PFSK-1 (cell line): ENCODE measurements at regions not wholly inside any gene's neighbourhood (a gene's known extent, or its start where the extent isn't known, plus 50 kb on each side); places are given as distances from the start of the nearest gene placed in this dataset.

Experiments used
- FOXP2 ChIP-seq: optimal IDR thresholded peaks from 2 replicates; pipeline ENCODE3; 2011; ENCODE audit warnings: borderline replicate concordance, control low read depth, inconsistent platforms; ENCODE audit not compliant: insufficient read depth; ENCODE audit errors: extremely low read length, extremely low read depth
- POLR2AphosphoS5 ChIP-seq: IDR thresholded peaks from 2 replicates; pipeline ENCODE4 v1.6.1; 2012; ENCODE audit warnings: low read depth, mild to moderate bottlenecking, control low read depth, low read length, moderate library complexity
- SIN3A ChIP-seq: IDR thresholded peaks from 2 replicates; pipeline ENCODE4 v1.6.1; 2012; ENCODE audit warnings: mild to moderate bottlenecking, low read length, moderate library complexity, borderline replicate concordance; ENCODE audit not compliant: insufficient read depth
- TAF1 ChIP-seq: IDR thresholded peaks from 2 replicates; pipeline ENCODE4 v1.6.1; 2012; ENCODE audit warnings: low read length, control low read depth, borderline replicate concordance; ENCODE audit not compliant: insufficient read depth
- TF ChIP-seq, protein P1 (sequence below), 2 experiments: IDR thresholded peaks; 2 replicates each; pipeline versions ENCODE4 v1.6.1 to v1.8.0; 2011 to 2012; ENCODE audit warnings: low read depth in 2 of 2, low read length in 2 of 2, control low read depth in 1 of 2, inconsistent platforms in 1 of 2, mild to moderate bottlenecking in 1 of 2, moderate library complexity in 1 of 2; ENCODE audit not compliant: insufficient read depth in 1 of 2

DNA sequence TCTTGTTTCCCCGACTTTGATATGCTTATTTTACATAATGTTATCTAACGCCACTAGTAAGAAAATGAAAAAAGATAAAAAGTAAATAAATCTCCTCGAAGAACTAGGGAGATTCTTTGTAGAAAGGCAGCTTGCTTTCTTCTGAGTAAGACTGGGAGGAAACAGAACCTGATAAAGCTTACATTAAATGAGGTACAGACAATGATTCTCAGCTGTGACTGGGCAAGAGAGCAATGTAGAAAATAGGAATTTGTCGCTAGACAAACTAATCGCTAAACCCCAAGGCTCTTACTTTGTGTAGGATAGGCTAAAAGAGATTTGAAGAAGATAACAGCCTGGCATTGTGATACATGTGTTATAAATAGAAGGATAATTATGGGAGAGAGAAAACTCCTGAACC is 919.0 kb upstream of the ALCAM start:
- TF ChIP-seq, protein P1, sequence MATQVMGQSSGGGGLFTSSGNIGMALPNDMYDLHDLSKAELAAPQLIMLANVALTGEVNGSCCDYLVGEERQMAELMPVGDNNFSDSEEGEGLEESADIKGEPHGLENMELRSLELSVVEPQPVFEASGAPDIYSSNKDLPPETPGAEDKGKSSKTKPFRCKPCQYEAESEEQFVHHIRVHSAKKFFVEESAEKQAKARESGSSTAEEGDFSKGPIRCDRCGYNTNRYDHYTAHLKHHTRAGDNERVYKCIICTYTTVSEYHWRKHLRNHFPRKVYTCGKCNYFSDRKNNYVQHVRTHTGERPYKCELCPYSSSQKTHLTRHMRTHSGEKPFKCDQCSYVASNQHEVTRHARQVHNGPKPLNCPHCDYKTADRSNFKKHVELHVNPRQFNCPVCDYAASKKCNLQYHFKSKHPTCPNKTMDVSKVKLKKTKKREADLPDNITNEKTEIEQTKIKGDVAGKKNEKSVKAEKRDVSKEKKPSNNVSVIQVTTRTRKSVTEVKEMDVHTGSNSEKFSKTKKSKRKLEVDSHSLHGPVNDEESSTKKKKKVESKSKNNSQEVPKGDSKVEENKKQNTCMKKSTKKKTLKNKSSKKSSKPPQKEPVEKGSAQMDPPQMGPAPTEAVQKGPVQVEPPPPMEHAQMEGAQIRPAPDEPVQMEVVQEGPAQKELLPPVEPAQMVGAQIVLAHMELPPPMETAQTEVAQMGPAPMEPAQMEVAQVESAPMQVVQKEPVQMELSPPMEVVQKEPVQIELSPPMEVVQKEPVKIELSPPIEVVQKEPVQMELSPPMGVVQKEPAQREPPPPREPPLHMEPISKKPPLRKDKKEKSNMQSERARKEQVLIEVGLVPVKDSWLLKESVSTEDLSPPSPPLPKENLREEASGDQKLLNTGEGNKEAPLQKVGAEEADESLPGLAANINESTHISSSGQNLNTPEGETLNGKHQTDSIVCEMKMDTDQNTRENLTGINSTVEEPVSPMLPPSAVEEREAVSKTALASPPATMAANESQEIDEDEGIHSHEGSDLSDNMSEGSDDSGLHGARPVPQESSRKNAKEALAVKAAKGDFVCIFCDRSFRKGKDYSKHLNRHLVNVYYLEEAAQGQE (IDR thresholded peaks at IDR 0.05; ENCODE audit: insufficient read depth in 1 of 2, low read depth in 2 of 2, low read length in 2 of 2), result no peak
- TF ChIP-seq FOXP2, result no peak

DNA sequence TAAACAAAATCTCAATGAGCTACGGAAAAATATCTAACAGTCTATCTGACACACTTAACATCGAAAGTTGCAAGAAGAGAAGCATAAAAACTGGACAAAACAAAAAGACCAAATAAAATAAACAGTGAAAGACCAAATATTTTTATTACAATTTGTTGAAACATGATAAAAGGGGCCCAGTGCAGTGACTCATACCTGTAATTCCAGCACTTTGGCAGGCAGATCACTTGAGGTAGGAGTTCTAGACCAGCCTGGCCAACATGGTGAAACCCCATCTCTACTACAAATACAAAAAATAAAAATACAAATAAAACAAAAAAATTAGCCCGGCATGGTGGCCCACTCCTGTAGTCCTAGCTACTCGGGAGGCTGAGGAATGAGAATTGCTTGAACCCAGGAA is 914.0 kb upstream of the ALCAM start:
- TF ChIP-seq SIN3A, result no peak
- no peak for TF ChIP-seq POLR2AphosphoS5
- TF ChIP-seq FOXP2, result no peak

DNA sequence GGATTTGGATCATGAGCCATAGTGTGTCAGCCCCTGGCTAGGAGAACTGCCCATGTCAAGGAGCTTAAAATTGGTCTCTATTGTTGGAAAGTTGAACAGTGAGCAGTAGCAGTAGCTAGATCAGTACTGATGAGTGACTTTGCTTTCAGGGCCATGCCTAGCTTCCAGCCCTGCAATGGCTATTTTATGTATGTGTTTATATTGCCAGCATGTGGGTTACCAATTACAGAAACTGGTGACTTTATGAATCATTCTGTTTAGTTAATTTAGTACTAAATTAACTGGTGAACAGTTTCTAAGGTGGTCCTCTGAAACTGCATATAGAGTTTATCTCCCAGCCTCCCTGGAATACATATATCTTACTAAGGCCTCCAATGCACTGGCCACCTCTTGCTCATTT is 908.1 kb upstream of the ALCAM start:
- TF ChIP-seq POLR2AphosphoS5 (no peak), SIN3A (no peak), TAF1 (no peak), FOXP2 (no peak)
- TF ChIP-seq, protein P1 (IDR thresholded peaks at IDR 0.05; ENCODE audit: insufficient read depth in 1 of 2, low read depth in 2 of 2, low read length in 2 of 2), result no peak

GRCh38 chr3:104460477-104461406 is 906.0 kb upstream of the ALCAM start:
- TF ChIP-seq FOXP2, result no peak
- no peak for TF ChIP-seq SIN3A

DNA sequence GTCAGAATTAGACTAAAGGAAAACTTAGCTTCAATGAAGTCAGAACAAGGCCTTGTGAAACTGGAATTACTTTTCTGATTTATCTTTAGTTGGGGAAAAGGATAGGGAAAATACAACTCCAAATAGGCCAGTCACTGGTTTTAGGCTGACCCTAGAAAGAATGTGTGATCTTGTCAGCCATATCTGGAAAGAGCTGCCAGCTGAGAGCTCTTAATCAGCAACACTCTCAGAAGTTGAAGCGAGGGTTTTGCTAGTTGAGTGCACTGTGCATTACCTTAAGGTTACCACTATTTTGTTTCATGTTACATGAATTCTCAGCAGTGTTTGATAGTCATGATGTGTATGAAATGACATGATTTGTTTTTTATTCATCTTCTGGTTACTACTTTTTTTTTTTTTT is 905.3 kb upstream of the ALCAM start:
- TF ChIP-seq, protein P1 (IDR thresholded peaks at IDR 0.05; ENCODE audit: insufficient read depth in 1 of 2, low read depth in 2 of 2, low read length in 2 of 2), result no peak
- TF ChIP-seq TAF1, result no peak
- no peak for TF ChIP-seq SIN3A
- no peak for TF ChIP-seq POLR2AphosphoS5
- TF ChIP-seq FOXP2, result no peak

- TF ChIP-seq SIN3A, result no peak
- TF ChIP-seq FOXP2, result no peak
- TF ChIP-seq, protein P1 (IDR thresholded peaks at IDR 0.05; ENCODE audit: insufficient read depth in 1 of 2, low read depth in 2 of 2, low read length in 2 of 2), result no peak
- TF ChIP-seq TAF1, result no peak
- no peak for TF ChIP-seq POLR2AphosphoS5
Measured at GRCh38 chr3:104472221-104472620, 894.5 kb upstream of the ALCAM start.
